ENCODE measurements at regions not wholly inside any gene's neighbourhood (a gene's known extent, or its start where the extent isn't known, plus 50 kb on each side); places are given as distances from the start of the nearest gene placed in this dataset.

- no peak overlapping the region for H3K9ac ChIP-seq (ENCODE audit: insufficient read depth in 1 of 2, low read depth in 2 of 2, low read length in 2 of 2)
- POLR2A ChIA-PET = no interaction called here
- H3K4me2 ChIP-seq (ENCODE audit: insufficient read depth, low read length) = no peak overlapping the region
- H3K36me3 ChIP-seq (ENCODE audit: control insufficient read depth, insufficient read depth, low read length) = no peaks in the 10 kb centered on the region
- H2AFZ ChIP-seq (ENCODE audit: low read depth, low read length) = no peak overlapping the region
- no TSS peak for BruUV-seq (replicated peaks)
- no peaks in the 10 kb centered on the region for H3K79me2 ChIP-seq (ENCODE audit: control insufficient read depth, insufficient read depth, low read length)
- H3K4me3 ChIP-seq = no peak overlapping the region
- intact Hi-C loops (cut with micrococcal nuclease) (no loop called here), in situ Hi-C loops (cut with MboI) (no loop called here)
- FAIRE-seq = no peak
- CTCF ChIA-PET (ENCODE audit: low intra/inter-chr PET ratio) = no interaction called here
- ATAC-seq = no peak
- no peaks in the 10 kb centered on the region for H3K9me1 ChIP-seq (ENCODE audit: control insufficient read depth, insufficient read depth, low read length)
- H4K20me1 ChIP-seq (replicated peaks; ENCODE audit: control insufficient read depth, insufficient read depth, low read length) = no peaks in the 10 kb centered on the region
- no peak for TF ChIP-seq ZNF79 (CRISPR knock-in tag; IDR thresholded peaks at IDR 0.05; ENCODE audit: low read depth)
- no peak overlapping the region for H3K27ac ChIP-seq (ENCODE audit: extremely low read depth, low read depth, low read length)
- H3K27me3 ChIP-seq (ENCODE audit: control insufficient read depth in 2 of 2, insufficient read depth in 2 of 2, low read length in 2 of 2) = no peaks in the 10 kb centered on the region
- no peaks in the 10 kb centered on the region; the same call in 1 of the 2 replicates for H3K9me3 ChIP-seq (replicated peaks; ENCODE audit: control insufficient read depth, insufficient read depth, low read depth, low read length)
- no peak for DNase-seq (ENCODE audit: extremely low read depth in 1 of 4, low spot score in 3 of 4)
- H3K4me1 ChIP-seq (replicated peaks in 1 of 2; ENCODE audit: control insufficient read depth in 2 of 2, insufficient read depth in 2 of 2, low read length in 2 of 2) = no peaks in the 10 kb centered on the region
Measured at GRCh38 chr4:104413487-104413886, 81.2 kb downstream of the CXXC4 start.

DNA sequence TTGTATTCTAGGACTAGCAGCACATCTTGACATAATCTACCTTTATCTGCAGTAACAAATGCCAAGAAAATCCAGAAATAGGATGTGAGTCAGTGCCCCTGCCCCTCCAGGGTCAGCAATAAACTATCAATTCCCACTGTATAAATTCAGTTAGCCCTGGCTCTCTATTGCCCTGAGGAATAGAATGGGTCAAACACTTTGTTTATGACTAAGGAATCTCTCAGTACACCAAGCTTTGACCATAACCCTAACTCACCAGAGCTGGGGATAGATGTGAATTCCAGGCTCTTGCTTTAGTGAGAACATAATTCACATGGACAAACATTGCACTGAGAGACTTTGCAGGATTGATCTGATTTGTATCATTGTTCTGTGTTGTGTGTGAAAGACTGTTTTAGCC is 82.3 kb downstream of the CXXC4 start:
- ATAC-seq (no peak), DNase-seq (ENCODE audit: extremely low read depth in 1 of 4, low spot score in 3 of 4) (no peak), FAIRE-seq (no peak)
- no TSS peak for BruUV-seq (replicated peaks)
- intact Hi-C loops (cut with micrococcal nuclease) = no loop called here
- Histone ChIP-seq H4K20me1 (replicated peaks; ENCODE audit: control insufficient read depth, insufficient read depth, low read length) (no peaks in the 10 kb centered on the region), H3K9me1 (ENCODE audit: control insufficient read depth, insufficient read depth, low read length) (no peaks in the 10 kb centered on the region), H3K27ac (ENCODE audit: extremely low read depth, low read depth, low read length) (no peak overlapping the region), H3K27me3 (ENCODE audit: control insufficient read depth in 2 of 2, insufficient read depth in 2 of 2, low read length in 2 of 2) (no peaks in the 10 kb centered on the region), H3K4me3 (no peak overlapping the region), H3K9ac (ENCODE audit: insufficient read depth in 1 of 2, low read depth in 2 of 2, low read length in 2 of 2) (no peak overlapping the region), H2AFZ (ENCODE audit: low read depth, low read length) (no peak overlapping the region), H3K4me2 (ENCODE audit: insufficient read depth, low read length) (no peak overlapping the region), H3K36me3 (ENCODE audit: control insufficient read depth, insufficient read depth, low read length) (no peaks in the 10 kb centered on the region), H3K79me2 (ENCODE audit: control insufficient read depth, insufficient read depth, low read length) (no peaks in the 10 kb centered on the region), H3K9me3 (replicated peaks; ENCODE audit: control insufficient read depth, insufficient read depth, low read depth, low read length) (no peaks in the 10 kb centered on the region; the same call in 1 of the 2 replicates), H3K4me1 (replicated peaks in 1 of 2; ENCODE audit: control insufficient read depth in 2 of 2, insufficient read depth in 2 of 2, low read length in 2 of 2) (no peaks in the 10 kb centered on the region)
- ChIA-PET CTCF (ENCODE audit: low intra/inter-chr PET ratio) (no interaction called here), POLR2A (no interaction called here)
- in situ Hi-C loops (cut with MboI) = no loop called here
- TF ChIP-seq, protein P1, sequence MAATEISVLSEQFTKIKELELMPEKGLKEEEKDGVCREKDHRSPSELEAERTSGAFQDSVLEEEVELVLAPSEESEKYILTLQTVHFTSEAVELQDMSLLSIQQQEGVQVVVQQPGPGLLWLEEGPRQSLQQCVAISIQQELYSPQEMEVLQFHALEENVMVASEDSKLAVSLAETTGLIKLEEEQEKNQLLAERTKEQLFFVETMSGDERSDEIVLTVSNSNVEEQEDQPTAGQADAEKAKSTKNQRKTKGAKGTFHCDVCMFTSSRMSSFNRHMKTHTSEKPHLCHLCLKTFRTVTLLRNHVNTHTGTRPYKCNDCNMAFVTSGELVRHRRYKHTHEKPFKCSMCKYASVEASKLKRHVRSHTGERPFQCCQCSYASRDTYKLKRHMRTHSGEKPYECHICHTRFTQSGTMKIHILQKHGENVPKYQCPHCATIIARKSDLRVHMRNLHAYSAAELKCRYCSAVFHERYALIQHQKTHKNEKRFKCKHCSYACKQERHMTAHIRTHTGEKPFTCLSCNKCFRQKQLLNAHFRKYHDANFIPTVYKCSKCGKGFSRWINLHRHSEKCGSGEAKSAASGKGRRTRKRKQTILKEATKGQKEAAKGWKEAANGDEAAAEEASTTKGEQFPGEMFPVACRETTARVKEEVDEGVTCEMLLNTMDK (IDR thresholded peaks at IDR 0.05; ENCODE audit: borderline replicate concordance, insufficient read depth, low read depth, low read length, poor library complexity, severe bottlenecking) = no peak
- TF ChIP-seq CBX2 (IDR thresholded peaks at IDR 0.05; ENCODE audit: insufficient read depth, low read length, poor library complexity, severe bottlenecking) (no peak), SMARCA4 (IDR thresholded peaks at IDR 0.05) (no peak), CAMTA2 (CRISPR knock-in tag; conservative IDR thresholded peaks at IDR 0.05) (no peak), GABPB1 (CRISPR knock-in tag; IDR thresholded peaks at IDR 0.05) (no peak), HDGF (IDR thresholded peaks at IDR 0.05) (no peak), TCF7 (IDR thresholded peaks at IDR 0.05; ENCODE audit: borderline replicate concordance) (no peak), TBP (optimal IDR thresholded peaks at IDR 0.05; ENCODE audit: low read depth, low read length) (no peak), SETDB1 (IDR thresholded peaks at IDR 0.05; ENCODE audit: low read length) (no peak), NR4A1 (CRISPR knock-in tag; IDR thresholded peaks at IDR 0.05) (no peak), NR4A1 (tag; IDR thresholded peaks at IDR 0.05) (no peak), RBM39 (optimal IDR thresholded peaks at IDR 0.05; ENCODE audit: low read depth, low read length) (no peak)
- TF ChIP-seq, protein P2, sequence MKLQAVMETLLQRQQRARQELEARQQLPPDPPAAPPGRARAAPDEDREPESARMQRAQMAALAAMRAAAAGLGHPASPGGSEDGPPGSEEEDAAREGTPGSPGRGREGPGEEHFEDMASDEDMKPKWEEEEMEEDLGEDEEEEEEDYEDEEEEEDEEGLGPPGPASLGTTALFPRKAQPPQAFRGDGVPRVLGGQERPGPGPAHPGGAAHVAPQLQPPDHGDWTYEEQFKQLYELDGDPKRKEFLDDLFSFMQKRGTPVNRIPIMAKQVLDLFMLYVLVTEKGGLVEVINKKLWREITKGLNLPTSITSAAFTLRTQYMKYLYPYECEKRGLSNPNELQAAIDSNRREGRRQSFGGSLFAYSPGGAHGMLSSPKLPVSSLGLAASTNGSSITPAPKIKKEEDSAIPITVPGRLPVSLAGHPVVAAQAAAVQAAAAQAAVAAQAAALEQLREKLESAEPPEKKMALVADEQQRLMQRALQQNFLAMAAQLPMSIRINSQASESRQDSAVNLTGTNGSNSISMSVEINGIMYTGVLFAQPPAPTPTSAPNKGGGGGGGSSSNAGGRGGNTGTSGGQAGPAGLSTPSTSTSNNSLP (IDR thresholded peaks at IDR 0.05; ENCODE audit: borderline replicate concordance, low read depth, low read length) = no peak
- TF ChIP-seq, protein P3, sequence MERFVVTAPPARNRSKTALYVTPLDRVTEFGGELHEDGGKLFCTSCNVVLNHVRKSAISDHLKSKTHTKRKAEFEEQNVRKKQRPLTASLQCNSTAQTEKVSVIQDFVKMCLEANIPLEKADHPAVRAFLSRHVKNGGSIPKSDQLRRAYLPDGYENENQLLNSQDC (CRISPR knock-in tag; IDR thresholded peaks at IDR 0.05) = no peak
